ENCODE measurements at regions not wholly inside any gene's neighbourhood (a gene's known extent, or its start where the extent isn't known, plus 50 kb on each side); places are given as distances from the start of the nearest gene placed in this dataset.

DNA sequence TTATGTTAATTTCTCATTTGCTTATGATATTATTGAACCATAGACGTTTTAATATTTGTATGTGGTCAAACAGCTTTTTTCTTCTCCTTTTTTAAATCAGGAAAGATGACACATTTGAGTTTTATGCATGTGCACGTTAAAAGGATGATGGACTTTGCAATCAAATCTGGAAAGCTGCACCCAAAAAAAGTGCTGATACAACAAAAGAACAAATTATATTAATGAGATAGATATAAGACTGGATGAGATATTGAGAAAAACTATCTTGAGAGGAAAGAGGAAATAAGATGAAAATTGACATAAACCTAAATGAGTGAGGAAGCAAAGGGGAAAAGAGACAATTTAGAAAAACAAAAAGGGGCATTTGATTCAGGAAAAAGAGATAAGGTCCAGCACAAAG is 96.4 kb upstream of the CBLN2 start:
- Histone ChIP-seq H2BK20ac (ENCODE audit: low read length) (no peak overlapping the region), H3K27me3 (replicated peaks in 1 of 4; ENCODE audit: control insufficient read depth in 3 of 4, extremely low read depth in 1 of 4, insufficient read depth in 3 of 4, low read length in 3 of 4) (no peaks in the 10 kb centered on the region), H3K27ac (ENCODE audit: low read depth, low read length) (no peak overlapping the region), H4K8ac (ENCODE audit: extremely low read depth, insufficient read depth, low read length) (no peak overlapping the region), H3K79me1 (ENCODE audit: low read depth, low read length) (no peaks in the 10 kb centered on the region), H3K56ac (replicated peaks; ENCODE audit: insufficient read length, low read depth, low read length) (no peak overlapping the region), H3K23ac (ENCODE audit: insufficient read length) (no peak overlapping the region), H3K4me3 (ENCODE audit: extremely low read depth in 1 of 4, insufficient read depth in 2 of 4, low read depth in 3 of 4, low read length in 4 of 4) (no peak overlapping the region), H4K5ac (ENCODE audit: insufficient read length, low read depth, low read length) (no peak overlapping the region), H2AK5ac (ENCODE audit: low read depth, low read length) (no peak overlapping the region), H3K14ac (ENCODE audit: insufficient read length) (no peak overlapping the region), H3K23me2 (ENCODE audit: low read depth, low read length) (no peaks in the 10 kb centered on the region), H3K9ac (replicated peaks in 1 of 4; ENCODE audit: extremely low read depth in 1 of 4, low read depth in 3 of 4, low read length in 3 of 4) (no peak overlapping the region), H3K4me1 (replicated peaks in 1 of 4; ENCODE audit: control insufficient read depth in 3 of 4, insufficient read depth in 4 of 4, low read length in 3 of 4) (no peaks in the 10 kb centered on the region), H4K91ac (replicated peaks; ENCODE audit: insufficient read length, low read length) (no peak overlapping the region), H2BK12ac (ENCODE audit: low read depth, low read length) (no peak overlapping the region), H3K9me3 (ENCODE audit: insufficient read depth in 2 of 2, low read depth in 1 of 2, low read length in 1 of 2) (peaks cover 48 to 58% of the 10 kb centered on the region in 2 experiments), H3K4ac (replicated peaks; ENCODE audit: insufficient read length, low read depth, low read length) (no peak overlapping the region), H3K4me2 (ENCODE audit: insufficient read depth in 1 of 2, low read depth in 2 of 2, low read length in 2 of 2) (no peak overlapping the region), H4K20me1 (replicated peaks in 1 of 2; ENCODE audit: control insufficient read depth in 1 of 2, insufficient read depth in 2 of 2, low read length in 2 of 2) (no peaks in the 10 kb centered on the region), H2BK120ac (replicated peaks; ENCODE audit: low read depth, low read length) (no peak overlapping the region), H3K18ac (ENCODE audit: extremely low read depth, low read length) (no peak overlapping the region), H3K79me2 (ENCODE audit: control insufficient read depth in 1 of 2, insufficient read depth in 2 of 2, low read length in 2 of 2) (no peaks in the 10 kb centered on the region), H2AFZ (ENCODE audit: low read length) (no peak overlapping the region), H2BK5ac (ENCODE audit: low read depth, low read length) (no peak overlapping the region), H3K36me3 (ENCODE audit: control insufficient read depth in 2 of 4, insufficient read depth in 4 of 4, low read length in 3 of 4) (no peaks in the 10 kb centered on the region), H2BK15ac (ENCODE audit: low read length) (no peak overlapping the region)
- WGBS, 2 experiments (ENCODE audit: extremely low coverage in 1 of 2, insufficient coverage in 1 of 2, insufficient read length in 1 of 2, insufficient replicate concordance in 2 of 2, low coverage in 1 of 2, low lambda C conversion rate in 2 of 2, missing lambda C conversion rate in 1 of 2) = 43% methylated on average over 2 of the region's 2 CpGs; no CpG with 5 or more reads in 1 of the 2 experiments
- FAIRE-seq (no peak), DNase-seq (ENCODE audit: low read depth in 1 of 2, low spot score in 2 of 2) (no peak)
- ChIA-PET CTCF (ENCODE audit: partially characterized antibody) (no interaction called here), POLR2A (ENCODE audit: partially characterized antibody) (no interaction called here)
- peak; percentile 27; the same call in 1 of the 2 replicates for TF ChIP-seq MAFK (IDR thresholded peaks at IDR 0.05; ENCODE audit: low read depth, low read length)
- no peak for TF ChIP-seq JUN (IDR thresholded peaks at IDR 0.05; ENCODE audit: low read depth, low read length)
- TF ChIP-seq, protein P1, sequence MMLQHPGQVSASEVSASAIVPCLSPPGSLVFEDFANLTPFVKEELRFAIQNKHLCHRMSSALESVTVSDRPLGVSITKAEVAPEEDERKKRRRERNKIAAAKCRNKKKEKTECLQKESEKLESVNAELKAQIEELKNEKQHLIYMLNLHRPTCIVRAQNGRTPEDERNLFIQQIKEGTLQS (IDR thresholded peaks at IDR 0.05; ENCODE audit: insufficient read depth, low read depth, low read length) = no peak
- no peak for TF ChIP-seq TAF7 (optimal IDR thresholded peaks at IDR 0.05; ENCODE audit: borderline replicate concordance, low read depth, low read length)
